HepG2 (cell line): ENCODE measurements at regions not wholly inside any gene's neighbourhood (a gene's known extent, or its start where the extent isn't known, plus 50 kb on each side); places are given as distances from the start of the nearest gene placed in this dataset.

ENCODE experiments used
- ATAC-seq: fragments of 200-7000 bp; cut with Tn5 transposase; 3 replicates; pipeline ENCODE4 v1.9.1; 2020; ENCODE audit warnings: mild to moderate bottlenecking, moderate library complexity
- BruUV-seq: library from RNA; stranded (reverse); fragments of 400-500 nt; replicated peaks from 2 replicates; lab custom pipeline; 2021; lab: Mats Ljungman, UMichigan
- CTCF ChIA-PET: fragments of 300-600 bp; formaldehyde crosslinking; extraction: SDS; loops from one replicate; lab custom pipeline; 2021; ENCODE audit warnings: low total read pairs, inconsistent platforms, low intra/inter-chr PET ratio; lab: Yijun Ruan, JAX
- POLR2A ChIA-PET: fragments of 350-600 bp; sonication (Branson Sonifier 250); formaldehyde crosslinking; loops from one replicate; lab custom pipeline; 2020; ENCODE audit warnings: antibody characterized with exemption, inconsistent platforms; lab: Yijun Ruan, JAX
- DNase-seq: peaks from one replicate; pipeline ENCODE4 v3.0.0-alpha.2; 2015; ENCODE audit warnings: low spot score
- FAIRE-seq: peaks from 3 replicates; lab custom pipeline; 2011; peaks lifted over from hg19 to GRCh38; lab: Jason Lieb, UNC
- H2AFZ ChIP-seq: one replicate; pipeline ENCODE4 v1.6.1; 2011; ENCODE audit warnings: low read length, inconsistent platforms
- H3K27ac ChIP-seq: fragments of 300-600 bp; 3 replicates; pipeline ENCODE4 v1.8.0; 2011; ENCODE audit warnings: mixed run types, mild to moderate bottlenecking, mixed read lengths, low read length, inconsistent platforms; ENCODE audit not compliant: insufficient read depth; ENCODE audit errors: extremely low read length
- H3K27me3 ChIP-seq, 2 experiments: fragments of 200-600 bp in 1 of 2; 2 replicates in 1 of 2; 3 replicates in 1 of 2; pipeline versions ENCODE4 v1.6.0 to v1.8.0; 2011; ENCODE audit warnings: low read length in 2 of 2, mild to moderate bottlenecking in 2 of 2, moderate library complexity in 2 of 2, inconsistent platforms in 1 of 2; ENCODE audit not compliant: insufficient read depth in 2 of 2, control insufficient read depth in 1 of 2
- H3K36me3 ChIP-seq, 2 experiments: fragments of 200-600 bp in 1 of 2; replicated peaks in 1 of 2; 2 replicates in 1 of 2; 3 replicates in 1 of 2; pipeline versions ENCODE4 v1.5.1 to v1.8.0; 2011; ENCODE audit warnings: low read length in 2 of 2, inconsistent platforms in 1 of 2; ENCODE audit not compliant: insufficient read depth in 2 of 2, control insufficient read depth in 1 of 2
- H3K4me1 ChIP-seq: 2 replicates; pipeline ENCODE4 v1.5.1; 2012; ENCODE audit warnings: low read length, inconsistent platforms; ENCODE audit not compliant: insufficient read depth
- H3K4me2 ChIP-seq: 2 replicates; pipeline ENCODE4 v1.6.0; 2011; ENCODE audit warnings: low read depth, low read length, inconsistent platforms
- H3K4me3 ChIP-seq, 3 experiments: fragments of 200-600 bp in 1 of 3; sonication (generic), shearing (Covaris generic) in 1 of 3; replicated peaks in 1 of 3; 2 replicates each; pipeline ENCODE4 v1.5.1; 2011 to 2016; ENCODE audit warnings: low read length in 3 of 3, inconsistent platforms in 2 of 3, low read depth in 2 of 3, mild to moderate bottlenecking in 2 of 3, control low read depth in 1 of 3, mixed read lengths in 1 of 3; ENCODE audit not compliant: insufficient read depth in 1 of 3
- H3K79me2 ChIP-seq: one replicate; pipeline ENCODE4 v1.6.1; 2011; ENCODE audit warnings: low read length, inconsistent platforms; ENCODE audit not compliant: insufficient read depth
- H3K9ac ChIP-seq: 2 replicates; pipeline ENCODE4 v1.6.0; 2011; ENCODE audit warnings: mild to moderate bottlenecking, low read depth, low read length, inconsistent platforms; ENCODE audit not compliant: insufficient read depth
- H3K9me3 ChIP-seq: 2 replicates; pipeline ENCODE4 v1.5.1; 2012; ENCODE audit warnings: mild to moderate bottlenecking, low read length
- H4K20me1 ChIP-seq: 2 replicates; pipeline ENCODE4 v1.6.0; 2011; ENCODE audit warnings: inconsistent platforms, mild to moderate bottlenecking, low read length, moderate library complexity; ENCODE audit not compliant: insufficient read depth
- ASH2L ChIP-seq: fragments of 300-600, 200-600 bp; sonication (generic); IDR thresholded peaks from 2 replicates; pipeline ENCODE4 v1.7.0; 2017; ENCODE audit warnings: low read depth, mild to moderate bottlenecking, moderate library complexity, mixed read lengths, low read length; ENCODE audit not compliant: insufficient read length
- DZIP1 ChIP-seq: sonication (generic); formaldehyde crosslinking; IDR thresholded peaks from 2 replicates; pipeline ENCODE4 v1.5.0; 2020; ENCODE audit warnings: mild to moderate bottlenecking, missing genetic modification reagents
- KDM1A ChIP-seq: IDR thresholded peaks from 2 replicates; pipeline ENCODE4 v1.6.1; 2016; ENCODE audit warnings: missing compliant biosample characterization
- KMT2A ChIP-seq: sonication (generic); formaldehyde crosslinking; IDR thresholded peaks from 2 replicates; pipeline ENCODE4 v1.4.0; 2020; ENCODE audit warnings: missing genetic modification reagents
- NFATC3 ChIP-seq: sonication (generic); formaldehyde crosslinking; IDR thresholded peaks from 2 replicates; pipeline ENCODE4 v1.5.1; 2020; ENCODE audit warnings: mild to moderate bottlenecking, missing genetic modification reagents
- RBM39 ChIP-seq: fragments of 200-400 bp; formaldehyde crosslinking; IDR thresholded peaks from one replicate; pipeline ENCODE4 v1.6.1; 2018; ENCODE audit warnings: antibody characterized with exemption, mild to moderate bottlenecking, low read depth, low read length; ENCODE audit not compliant: poor library complexity, severe bottlenecking
- SMARCE1 ChIP-seq: fragments of 450-650 bp; IDR thresholded peaks from 2 replicates; pipeline ENCODE4 v1.6.1; 2017; ENCODE audit warnings: borderline replicate concordance
- YY1 ChIP-seq: IDR thresholded peaks from 2 replicates; pipeline ENCODE4 v1.6.1; 2011; ENCODE audit warnings: low read length, low read depth, moderate library complexity, mild to moderate bottlenecking; ENCODE audit not compliant: insufficient read depth, insufficient replicate concordance
- ZFP37 ChIP-seq: sonication (generic); formaldehyde crosslinking; IDR thresholded peaks from 2 replicates; pipeline ENCODE4 v1.4.0; 2020; ENCODE audit warnings: missing genetic modification reagents, borderline replicate concordance
- ZNF20 ChIP-seq: sonication (generic); formaldehyde crosslinking; IDR thresholded peaks from 2 replicates; pipeline ENCODE4 v1.4.0; 2020; ENCODE audit warnings: mild to moderate bottlenecking, moderate library complexity, missing genetic modification reagents
- ZNF234 ChIP-seq: sonication (generic); formaldehyde crosslinking; conservative IDR thresholded peaks from 2 replicates; pipeline ENCODE4 v1.5.1; 2020; ENCODE audit warnings: mild to moderate bottlenecking, missing genetic modification reagents
- ZNF446 ChIP-seq: sonication (generic); formaldehyde crosslinking; IDR thresholded peaks from 2 replicates; pipeline ENCODE4 v1.5.0; 2020; ENCODE audit warnings: mild to moderate bottlenecking, missing genetic modification reagents
- ZNF615 ChIP-seq: sonication (generic); formaldehyde crosslinking; IDR thresholded peaks from 2 replicates; pipeline ENCODE4 v1.5.0; 2020; ENCODE audit warnings: mild to moderate bottlenecking, missing genetic modification reagents, borderline replicate concordance
- ZXDC ChIP-seq: sonication (generic); formaldehyde crosslinking; IDR thresholded peaks from 2 replicates; pipeline ENCODE4 v1.5.0; 2020; ENCODE audit warnings: mild to moderate bottlenecking, missing genetic modification reagents
- in situ Hi-C: cut with HindIII; loops from 2 replicates; pipeline ENCODE4 v1.10.0; 2017; ENCODE audit warnings: low pct_unique_long_range_greater_than_20kb; ENCODE audit not compliant: extremely low pct_ligation_motif_present
- intact Hi-C: fragments of 100-400 bp; cut with micrococcal nuclease; formaldehyde crosslinking; loops from one replicate; pipeline ENCODE4 v1.10.0; 2022; ENCODE audit not compliant: unreplicated experiment
- TF ChIP-seq, protein P1 (sequence below): sonication (generic); formaldehyde crosslinking; IDR thresholded peaks from 2 replicates; pipeline ENCODE4 v1.8.1; 2022; ENCODE audit warnings: mild to moderate bottlenecking, missing genetic modification reagents
- TF ChIP-seq, protein P2 (sequence below): sonication (generic); formaldehyde crosslinking; IDR thresholded peaks from 2 replicates; pipeline ENCODE4 v1.4.0; 2020; ENCODE audit warnings: missing genetic modification reagents

- no peak overlapping the region for H3K4me2 ChIP-seq
- no peaks in the 10 kb centered on the region for H4K20me1 ChIP-seq
- no TSS peak for BruUV-seq
- H3K79me2 ChIP-seq = no peaks in the 10 kb centered on the region
- H3K36me3 ChIP-seq = no peaks in the 10 kb centered on the region
- no peak overlapping the region for H3K27ac ChIP-seq
- CTCF ChIA-PET = no interaction called here
- H3K9me3 ChIP-seq = no peaks in the 10 kb centered on the region
- FAIRE-seq (no peak), ATAC-seq (no peak), DNase-seq (no peak)
- 0 out of 2 replicates have a peak, but pooled peaks cover 8% of the 10 kb centered on the region for H3K4me1 ChIP-seq
- no peaks in the 10 kb centered on the region; a peak in 1 of 5 replicates for H3K27me3 ChIP-seq
- H2AFZ ChIP-seq = no peak overlapping the region
- POLR2A ChIA-PET = no interaction called here
- intact Hi-C loops = no loop called here
- no peak overlapping the region for H3K9ac ChIP-seq
- in situ Hi-C loops = no loop called here
- H3K4me3 ChIP-seq = no peak overlapping the region
- TF ChIP-seq ZFP37 (CRISPR knock-in tag) (no peak), ZNF234 (no peak), DZIP1 (no peak), YY1 (no peak), RBM39 (no peak), ZNF20 (CRISPR knock-in tag) (no peak), ZNF615 (CRISPR knock-in tag) (no peak), KMT2A (no peak), KDM1A (CRISPR knock-in tag) (no peak), SMARCE1 (no peak), ZXDC (CRISPR knock-in tag) (no peak), ZNF446 (CRISPR knock-in tag) (no peak), ASH2L (no peak), NFATC3 (CRISPR knock-in tag) (no peak)
- TF ChIP-seq, protein P1, sequence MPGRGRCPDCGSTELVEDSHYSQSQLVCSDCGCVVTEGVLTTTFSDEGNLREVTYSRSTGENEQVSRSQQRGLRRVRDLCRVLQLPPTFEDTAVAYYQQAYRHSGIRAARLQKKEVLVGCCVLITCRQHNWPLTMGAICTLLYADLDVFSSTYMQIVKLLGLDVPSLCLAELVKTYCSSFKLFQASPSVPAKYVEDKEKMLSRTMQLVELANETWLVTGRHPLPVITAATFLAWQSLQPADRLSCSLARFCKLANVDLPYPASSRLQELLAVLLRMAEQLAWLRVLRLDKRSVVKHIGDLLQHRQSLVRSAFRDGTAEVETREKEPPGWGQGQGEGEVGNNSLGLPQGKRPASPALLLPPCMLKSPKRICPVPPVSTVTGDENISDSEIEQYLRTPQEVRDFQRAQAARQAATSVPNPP = no peak
- TF ChIP-seq, protein P2, sequence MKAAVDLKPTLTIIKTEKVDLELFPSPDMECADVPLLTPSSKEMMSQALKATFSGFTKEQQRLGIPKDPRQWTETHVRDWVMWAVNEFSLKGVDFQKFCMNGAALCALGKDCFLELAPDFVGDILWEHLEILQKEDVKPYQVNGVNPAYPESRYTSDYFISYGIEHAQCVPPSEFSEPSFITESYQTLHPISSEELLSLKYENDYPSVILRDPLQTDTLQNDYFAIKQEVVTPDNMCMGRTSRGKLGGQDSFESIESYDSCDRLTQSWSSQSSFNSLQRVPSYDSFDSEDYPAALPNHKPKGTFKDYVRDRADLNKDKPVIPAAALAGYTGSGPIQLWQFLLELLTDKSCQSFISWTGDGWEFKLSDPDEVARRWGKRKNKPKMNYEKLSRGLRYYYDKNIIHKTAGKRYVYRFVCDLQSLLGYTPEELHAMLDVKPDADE = no peak
These were observed 203.8 kb upstream of the DAB1 start for GRCh38 chr1:57627612-57628011.
